ENCODE measurements at regions not wholly inside any gene's neighbourhood (a gene's known extent, or its start where the extent isn't known, plus 50 kb on each side); places are given as distances from the start of the nearest gene placed in this dataset.

DNA sequence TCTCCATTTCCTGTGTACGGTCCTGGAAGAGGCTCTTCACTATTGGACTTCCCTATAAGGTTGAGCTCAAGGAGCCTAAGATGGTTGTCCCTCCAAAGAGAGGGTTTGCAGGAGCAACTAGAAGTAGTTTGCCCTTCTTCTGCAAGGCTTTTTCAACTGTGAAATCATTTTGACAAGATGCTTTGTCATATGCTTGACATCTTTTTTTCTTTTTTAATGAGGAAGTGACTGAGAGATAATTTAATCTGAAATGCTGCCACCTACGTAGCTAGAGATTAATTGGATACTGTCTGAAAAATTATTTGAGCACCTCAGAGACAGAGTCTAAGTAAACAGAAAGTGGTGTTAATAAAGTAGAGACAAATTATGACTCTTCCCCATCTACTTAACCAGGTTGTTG is 97.0 kb downstream of the CHRM3 start:
- TF ChIP-seq, protein P1, sequence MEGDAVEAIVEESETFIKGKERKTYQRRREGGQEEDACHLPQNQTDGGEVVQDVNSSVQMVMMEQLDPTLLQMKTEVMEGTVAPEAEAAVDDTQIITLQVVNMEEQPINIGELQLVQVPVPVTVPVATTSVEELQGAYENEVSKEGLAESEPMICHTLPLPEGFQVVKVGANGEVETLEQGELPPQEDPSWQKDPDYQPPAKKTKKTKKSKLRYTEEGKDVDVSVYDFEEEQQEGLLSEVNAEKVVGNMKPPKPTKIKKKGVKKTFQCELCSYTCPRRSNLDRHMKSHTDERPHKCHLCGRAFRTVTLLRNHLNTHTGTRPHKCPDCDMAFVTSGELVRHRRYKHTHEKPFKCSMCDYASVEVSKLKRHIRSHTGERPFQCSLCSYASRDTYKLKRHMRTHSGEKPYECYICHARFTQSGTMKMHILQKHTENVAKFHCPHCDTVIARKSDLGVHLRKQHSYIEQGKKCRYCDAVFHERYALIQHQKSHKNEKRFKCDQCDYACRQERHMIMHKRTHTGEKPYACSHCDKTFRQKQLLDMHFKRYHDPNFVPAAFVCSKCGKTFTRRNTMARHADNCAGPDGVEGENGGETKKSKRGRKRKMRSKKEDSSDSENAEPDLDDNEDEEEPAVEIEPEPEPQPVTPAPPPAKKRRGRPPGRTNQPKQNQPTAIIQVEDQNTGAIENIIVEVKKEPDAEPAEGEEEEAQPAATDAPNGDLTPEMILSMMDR (IDR thresholded peaks at IDR 0.05; ENCODE audit: insufficient read depth, low read length, poor library complexity, severe bottlenecking) = no peak
- H3K27me3 ChIP-seq (replicated peaks; ENCODE audit: control insufficient read depth, insufficient read depth, low read length) = no peaks in the 10 kb centered on the region
- H3K36me3 ChIP-seq (ENCODE audit: control insufficient read depth, insufficient read depth, low read length) = no peaks in the 10 kb centered on the region
- no peak overlapping the region for H3K4me3 ChIP-seq (replicated peaks; ENCODE audit: low read depth, low read length)
- no peak for DNase-seq (ENCODE audit: extremely low read depth, insufficient read length)

DNA sequence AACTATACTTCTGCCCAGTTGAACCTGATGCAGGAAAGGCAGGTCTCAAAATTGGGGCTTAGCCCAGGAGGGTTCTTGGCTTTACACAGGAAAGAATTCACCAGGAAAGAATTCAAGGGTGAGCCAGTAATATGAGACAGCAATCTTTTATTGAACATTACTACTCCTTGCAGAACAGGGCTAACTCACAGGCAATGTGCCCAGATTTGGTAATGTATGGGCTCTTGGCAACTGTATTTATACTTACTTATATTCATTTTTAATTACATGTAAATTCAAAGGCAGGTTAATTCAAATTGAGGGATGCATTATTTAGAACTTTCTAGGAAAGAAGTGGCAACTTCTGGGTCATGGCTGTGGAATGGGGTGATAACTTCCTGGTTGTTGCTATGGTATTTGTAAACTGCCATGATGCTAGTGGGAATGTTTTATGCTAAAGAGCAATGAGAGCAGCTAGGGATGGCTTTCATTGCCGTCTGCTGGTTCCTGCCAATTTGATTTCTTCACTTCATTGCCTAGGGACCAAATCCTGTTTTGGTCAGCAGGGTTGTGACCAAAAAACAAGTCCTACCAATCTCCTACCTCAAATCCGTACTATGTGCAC is 107.5 kb downstream of the CHRM3 start:
- DNase-seq (ENCODE audit: extremely low read depth, insufficient read length) = no peak
- TF ChIP-seq, protein P1 (IDR thresholded peaks at IDR 0.05; ENCODE audit: insufficient read depth, low read length, poor library complexity, severe bottlenecking) = no peak

DNA sequence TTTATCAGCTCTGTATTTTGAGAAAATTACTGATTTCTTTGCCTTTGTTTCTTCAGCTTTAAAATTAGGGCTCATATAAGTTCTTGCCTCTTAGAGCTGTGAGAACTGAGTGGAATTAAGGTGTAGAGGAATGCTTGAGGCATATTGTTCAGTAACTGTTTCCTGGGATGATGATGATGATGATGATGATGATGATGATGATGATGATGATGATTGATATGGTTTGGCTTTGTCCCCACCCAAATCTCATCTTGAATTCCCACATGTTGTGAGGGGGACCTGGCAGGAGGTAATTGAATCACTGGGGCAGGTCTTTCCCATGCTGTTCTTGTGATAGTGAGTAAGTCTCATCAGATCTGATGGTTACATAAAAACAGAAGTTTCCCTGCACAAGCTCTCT is 118.7 kb downstream of the CHRM3 start:
- Histone ChIP-seq H3K4me3 (replicated peaks; ENCODE audit: low read depth, low read length) (no peak overlapping the region), H3K36me3 (ENCODE audit: control insufficient read depth, insufficient read depth, low read length) (no peaks in the 10 kb centered on the region), H3K27me3 (replicated peaks; ENCODE audit: control insufficient read depth, insufficient read depth, low read length) (no peaks in the 10 kb centered on the region)
- DNase-seq (ENCODE audit: extremely low read depth, insufficient read length) = no peak
- TF ChIP-seq, protein P1 (IDR thresholded peaks at IDR 0.05; ENCODE audit: insufficient read depth, low read length, poor library complexity, severe bottlenecking) = no peak

More for the DNA sequence above, 107.5 kb downstream of the CHRM3 start:
- Histone ChIP-seq H3K4me3 (replicated peaks; ENCODE audit: low read depth, low read length) (no peak overlapping the region), H3K36me3 (ENCODE audit: control insufficient read depth, insufficient read depth, low read length) (no peaks in the 10 kb centered on the region), H3K27me3 (replicated peaks; ENCODE audit: control insufficient read depth, insufficient read depth, low read length) (no peaks in the 10 kb centered on the region)

DNA sequence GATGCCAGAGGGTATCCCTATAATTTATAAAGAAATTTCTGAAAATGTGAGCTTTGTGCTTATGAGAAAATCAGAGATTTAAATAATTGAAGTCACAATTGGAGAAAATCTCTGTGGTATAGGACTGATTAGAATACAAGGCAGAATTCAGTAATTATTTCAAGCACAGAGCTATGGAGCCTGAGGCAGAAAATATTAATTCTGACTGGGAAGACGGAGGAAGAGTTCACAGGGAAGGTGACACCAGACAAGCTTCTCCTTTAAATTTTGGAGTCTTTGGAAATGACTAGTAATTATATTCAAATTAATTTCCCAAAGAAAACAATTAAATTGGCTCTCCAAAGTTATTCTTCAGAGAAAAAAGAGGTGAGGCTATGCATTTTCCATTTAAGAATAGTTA is 121.5 kb downstream of the CHRM3 start:
- TF ChIP-seq, protein P1 (IDR thresholded peaks at IDR 0.05; ENCODE audit: insufficient read depth, low read length, poor library complexity, severe bottlenecking) = no peak
- DNase-seq (ENCODE audit: extremely low read depth, insufficient read length) = no peak
- Histone ChIP-seq H3K27me3 (replicated peaks; ENCODE audit: control insufficient read depth, insufficient read depth, low read length) (no peaks in the 10 kb centered on the region), H3K36me3 (ENCODE audit: control insufficient read depth, insufficient read depth, low read length) (no peaks in the 10 kb centered on the region), H3K4me3 (replicated peaks; ENCODE audit: low read depth, low read length) (no peak overlapping the region)

DNA sequence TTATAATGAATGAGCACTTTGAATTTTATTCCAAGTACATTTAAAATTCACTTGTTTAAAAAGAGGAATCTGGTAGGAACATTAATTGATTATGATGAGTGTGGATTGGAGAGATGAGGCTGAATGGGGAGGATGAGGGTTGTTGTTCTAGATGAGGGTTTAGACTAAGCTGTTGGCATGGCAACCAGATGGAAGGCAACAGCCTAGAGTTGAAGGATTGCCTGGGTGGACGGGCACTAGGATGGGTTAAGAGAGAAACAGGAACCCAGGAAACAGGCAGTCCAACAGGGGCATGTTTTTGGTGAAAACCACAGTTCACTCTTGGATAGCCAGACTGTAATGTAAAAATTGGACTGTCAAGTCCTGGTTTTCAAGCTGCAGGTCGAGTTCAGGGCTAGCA is 125.5 kb downstream of the CHRM3 start:
- Histone ChIP-seq H3K27me3 (replicated peaks; ENCODE audit: control insufficient read depth, insufficient read depth, low read length) (no peaks in the 10 kb centered on the region), H3K4me3 (replicated peaks; ENCODE audit: low read depth, low read length) (no peak overlapping the region), H3K36me3 (ENCODE audit: control insufficient read depth, insufficient read depth, low read length) (no peaks in the 10 kb centered on the region)
- DNase-seq (ENCODE audit: extremely low read depth, insufficient read length) = no peak
- TF ChIP-seq, protein P1 (IDR thresholded peaks at IDR 0.05; ENCODE audit: insufficient read depth, low read length, poor library complexity, severe bottlenecking) = no peak

DNA sequence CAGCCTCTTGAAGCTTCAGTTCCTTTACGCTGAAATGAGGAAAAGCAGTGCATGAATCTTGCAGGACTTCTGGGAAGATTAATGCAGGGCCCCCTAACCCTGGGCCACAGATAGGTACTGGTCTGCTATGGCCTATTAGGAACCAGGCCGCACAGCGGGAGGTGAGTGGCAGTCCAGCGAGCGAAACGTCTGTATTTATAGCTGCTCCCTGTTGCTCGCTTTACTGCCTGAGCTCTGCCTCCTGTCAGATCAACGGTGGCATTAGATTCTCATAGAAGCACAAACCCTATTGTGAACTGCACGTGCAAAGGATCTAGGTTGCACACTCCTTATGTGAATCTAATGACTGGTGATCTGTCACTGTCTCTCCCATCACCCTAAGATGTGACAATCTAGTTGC is 130.2 kb downstream of the CHRM3 start:
- Histone ChIP-seq H3K4me3 (replicated peaks; ENCODE audit: low read depth, low read length) (no peak overlapping the region), H3K36me3 (ENCODE audit: control insufficient read depth, insufficient read depth, low read length) (no peaks in the 10 kb centered on the region), H3K27me3 (replicated peaks; ENCODE audit: control insufficient read depth, insufficient read depth, low read length) (no peaks in the 10 kb centered on the region)
- TF ChIP-seq, protein P1 (IDR thresholded peaks at IDR 0.05; ENCODE audit: insufficient read depth, low read length, poor library complexity, severe bottlenecking) = no peak
- no peak for DNase-seq (ENCODE audit: extremely low read depth, insufficient read length)
